Upper lobe of left lung (tissue), 4 donors: ENCODE measurements at regions not wholly inside any gene's neighbourhood (a gene's known extent, or its start where the extent isn't known, plus 50 kb on each side); places are given as distances from the start of the nearest gene placed in this dataset.

Experiments used
- CTCF ChIP-seq, 6 experiments: fragments of 450-650 bp in 4 of 6; fragments of 200-600 bp in 2 of 6; sonication (generic) in 2 of 6; IDR thresholded peaks; one replicate each; pipeline ENCODE4 v1.5.1; 2016 to 2019; ENCODE audit warnings: antibody characterized with exemption in 6 of 6
- POLR2A ChIP-seq, 4 donors: fragments of 450-650 bp; IDR thresholded peaks; one replicate each; pipeline ENCODE4 v1.5.1; 2016 to 2017; ENCODE audit warnings: antibody characterized with exemption in 4 of 4, mild to moderate bottlenecking in 2 of 4
- POLR2AphosphoS5 ChIP-seq, 2 donors: sonication (generic); formaldehyde crosslinking; IDR thresholded peaks; one replicate each; pipeline ENCODE4 v1.5.1; 2017; ENCODE audit warnings: antibody characterized with exemption in 2 of 2

- TF ChIP-seq CTCF (IDR thresholded peaks at IDR 0.05) (no peak), POLR2A (IDR thresholded peaks at IDR 0.05) (no peak), POLR2AphosphoS5 (IDR thresholded peaks at IDR 0.05) (no peak)
These were observed 235.4 kb downstream of the FSCB start for GRCh38 chr14:44271637-44272036.
